ENCODE measurements at regions not wholly inside any gene's neighbourhood (a gene's known extent, or its start where the extent isn't known, plus 50 kb on each side); places are given as distances from the start of the nearest gene placed in this dataset.

GRCh38 chr11:71336176-71336995 is 84.0 kb upstream of the SHANK2 start:
- peak; percentile 43 for DNase-seq
- Histone ChIP-seq H3K27ac (no peak overlapping the region), H3K9me3 (no peaks in the 10 kb centered on the region), H3K36me3 (no peaks in the 10 kb centered on the region), H3K4me3 (no peak overlapping the region), H3K4me1 (peaks cover 6% of the 10 kb centered on the region), H3K27me3 (no peaks in the 10 kb centered on the region)
- ATAC-seq: no peak
- intact Hi-C loops (cut with DNase I): no loop called here
- TF ChIP-seq, protein P1, sequence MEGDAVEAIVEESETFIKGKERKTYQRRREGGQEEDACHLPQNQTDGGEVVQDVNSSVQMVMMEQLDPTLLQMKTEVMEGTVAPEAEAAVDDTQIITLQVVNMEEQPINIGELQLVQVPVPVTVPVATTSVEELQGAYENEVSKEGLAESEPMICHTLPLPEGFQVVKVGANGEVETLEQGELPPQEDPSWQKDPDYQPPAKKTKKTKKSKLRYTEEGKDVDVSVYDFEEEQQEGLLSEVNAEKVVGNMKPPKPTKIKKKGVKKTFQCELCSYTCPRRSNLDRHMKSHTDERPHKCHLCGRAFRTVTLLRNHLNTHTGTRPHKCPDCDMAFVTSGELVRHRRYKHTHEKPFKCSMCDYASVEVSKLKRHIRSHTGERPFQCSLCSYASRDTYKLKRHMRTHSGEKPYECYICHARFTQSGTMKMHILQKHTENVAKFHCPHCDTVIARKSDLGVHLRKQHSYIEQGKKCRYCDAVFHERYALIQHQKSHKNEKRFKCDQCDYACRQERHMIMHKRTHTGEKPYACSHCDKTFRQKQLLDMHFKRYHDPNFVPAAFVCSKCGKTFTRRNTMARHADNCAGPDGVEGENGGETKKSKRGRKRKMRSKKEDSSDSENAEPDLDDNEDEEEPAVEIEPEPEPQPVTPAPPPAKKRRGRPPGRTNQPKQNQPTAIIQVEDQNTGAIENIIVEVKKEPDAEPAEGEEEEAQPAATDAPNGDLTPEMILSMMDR (IDR thresholded peaks at IDR 0.05): no peak

DNA sequence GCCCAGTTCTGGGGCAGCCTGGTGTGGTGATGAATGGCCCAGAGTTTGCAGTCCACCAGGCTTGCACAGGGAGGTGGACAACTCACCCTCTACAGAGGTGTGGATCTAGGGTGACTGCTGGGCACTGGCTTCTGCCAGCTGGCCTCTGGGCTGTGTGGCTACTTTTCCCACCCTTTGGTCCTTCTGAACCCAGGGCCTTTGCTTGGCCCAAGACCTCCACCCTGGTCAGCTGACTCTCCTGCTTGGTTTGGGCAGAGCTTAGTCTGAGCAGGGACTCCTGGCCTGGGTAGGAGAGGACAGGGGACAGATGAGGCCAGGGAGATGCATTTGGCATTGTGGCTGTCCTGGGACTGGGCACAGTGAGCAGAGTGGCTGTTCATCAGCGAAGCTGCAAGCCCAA is 83.0 kb upstream of the SHANK2 start:
- no peaks in the 10 kb centered on the region for H3K36me3 ChIP-seq
- peaks cover 6% of the 10 kb centered on the region for H3K4me1 ChIP-seq
- H3K27me3 ChIP-seq: no peaks in the 10 kb centered on the region
- TF ChIP-seq, protein P1 (IDR thresholded peaks at IDR 0.05): no peak
- ATAC-seq (no peak), DNase-seq (peak; percentile 47)
- H3K4me3 ChIP-seq: no peak overlapping the region
- H3K27ac ChIP-seq: no peak overlapping the region
- no peaks in the 10 kb centered on the region for H3K9me3 ChIP-seq
- intact Hi-C loops (cut with DNase I): no loop called here

- intact Hi-C loops (cut with DNase I): no loop called here
- no peaks in the 10 kb centered on the region for H3K9me3 ChIP-seq
- no peak for ATAC-seq
Measured at GRCh38 chr11:71334191-71334590, 81.8 kb upstream of the SHANK2 start.

GRCh38 chr11:71333473-71333872 is 81.1 kb upstream of the SHANK2 start:
- peak; percentile 2 for DNase-seq
- Histone ChIP-seq H3K4me1 (peaks cover 2% of the 10 kb centered on the region), H3K36me3 (no peaks in the 10 kb centered on the region), H3K27me3 (no peaks in the 10 kb centered on the region), H3K9me3 (no peaks in the 10 kb centered on the region), H3K4me3 (no peak overlapping the region), H3K27ac (no peak overlapping the region)
- intact Hi-C loops (cut with DNase I): no loop called here
- TF ChIP-seq, protein P1 (IDR thresholded peaks at IDR 0.05): no peak
- no peak for ATAC-seq

More at GRCh38 chr11:71334191-71334590, 81.8 kb upstream of the SHANK2 start:
- TF ChIP-seq, protein P1 (IDR thresholded peaks at IDR 0.05): no peak
- peaks cover 6% of the 10 kb centered on the region for H3K4me1 ChIP-seq
- DNase-seq: peak; percentile 40
- H3K36me3 ChIP-seq: no peaks in the 10 kb centered on the region
- H3K27ac ChIP-seq: no peak overlapping the region
- H3K4me3 ChIP-seq: no peak overlapping the region
- no peaks in the 10 kb centered on the region for H3K27me3 ChIP-seq

DNA sequence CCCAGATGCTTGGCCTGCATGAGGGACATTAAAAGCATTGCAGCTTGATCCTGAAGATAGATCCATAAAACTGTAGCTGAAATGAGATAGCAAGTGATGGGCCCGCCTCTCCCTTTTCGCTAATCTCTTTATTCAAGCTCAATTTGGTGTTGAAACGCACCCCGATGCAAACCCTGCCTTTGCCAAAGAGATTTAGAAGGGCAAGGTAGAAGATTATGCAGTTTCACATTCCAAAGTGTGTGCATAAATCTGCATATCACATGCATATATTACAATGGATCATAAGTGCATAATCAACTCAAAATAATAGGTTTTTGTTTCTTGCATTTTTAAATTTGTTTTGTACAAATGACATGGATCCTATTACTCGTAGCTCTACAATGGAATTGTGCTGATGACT is 80.1 kb upstream of the SHANK2 start:
- no peak for DNase-seq
- TF ChIP-seq, protein P1 (IDR thresholded peaks at IDR 0.05): no peak
- no peak for ATAC-seq
- Histone ChIP-seq H3K9me3 (no peaks in the 10 kb centered on the region), H3K27me3 (no peaks in the 10 kb centered on the region), H3K36me3 (no peaks in the 10 kb centered on the region), H3K4me1 (no peaks in the 10 kb centered on the region), H3K27ac (no peak overlapping the region), H3K4me3 (no peak overlapping the region)
- intact Hi-C loops (cut with DNase I): no loop called here
